SK-N-SH treated with all-trans-retinoic acid at 6 μM for 48 hours (cell line): ENCODE measurements at regions not wholly inside any gene's neighbourhood (a gene's known extent, or its start where the extent isn't known, plus 50 kb on each side); places are given as distances from the start of the nearest gene placed in this dataset.
A peak's percentile ranks its signal among the peaks of the same experiment; 100 is the strongest.

Experiments used
- ATAC-seq: fragments of 200-7000 bp; cut with Tn5 transposase; 3 replicates; pipeline ENCODE4 v1.9.1; 2020; ENCODE audit warnings: mild to moderate bottlenecking, moderate library complexity
- ARNTL ChIP-seq: fragments of 450-650 bp; formaldehyde crosslinking; IDR thresholded peaks from 2 replicates; pipeline ENCODE4 v1.5.0; 2020; ENCODE audit warnings: low read depth, mild to moderate bottlenecking, moderate library complexity, borderline replicate concordance
- BACH2 ChIP-seq: fragments of 250-450 bp; sonication (Bioruptor Pico); IDR thresholded peaks from 2 replicates; pipeline ENCODE4 v1.9.0; 2021; ENCODE audit warnings: mild to moderate bottlenecking, borderline replicate concordance
- CREB5 ChIP-seq: fragments of 250-450 bp; sonication (Bioruptor Pico); IDR thresholded peaks from 2 replicates; pipeline ENCODE4 v1.5.1; 2020; ENCODE audit warnings: low read depth, mild to moderate bottlenecking, moderate library complexity
- CSDC2 ChIP-seq: fragments of 250-450 bp; sonication (Bioruptor Pico); IDR thresholded peaks from 2 replicates; pipeline ENCODE4 v1.5.0; 2020; ENCODE audit warnings: mild to moderate bottlenecking, moderate library complexity
- ESRRG ChIP-seq: fragments of 250-450 bp; sonication (Bioruptor Pico); IDR thresholded peaks from 2 replicates; pipeline ENCODE4 v1.6.1; 2021; ENCODE audit warnings: mild to moderate bottlenecking
- GLIS3 ChIP-seq: fragments of 250-450 bp; sonication (Bioruptor Pico); IDR thresholded peaks from 2 replicates; pipeline ENCODE4 v1.5.0; 2020; ENCODE audit warnings: mild to moderate bottlenecking, moderate library complexity
- ISL1 ChIP-seq: fragments of 250-450 bp; sonication (Bioruptor Pico); IDR thresholded peaks from 2 replicates; pipeline ENCODE4 v2.1.2; 2022; ENCODE audit warnings: mild to moderate bottlenecking, moderate library complexity
- POU6F1 ChIP-seq: fragments of 250-450 bp; sonication (Bioruptor Pico); IDR thresholded peaks from 2 replicates; pipeline ENCODE4 v1.8.0; 2021; ENCODE audit warnings: low read depth, mild to moderate bottlenecking, moderate library complexity, borderline replicate concordance
- RARB ChIP-seq: fragments of 250-450 bp; sonication (Bioruptor Pico); IDR thresholded peaks from 2 replicates; pipeline ENCODE4 v1.8.0; 2021; ENCODE audit warnings: mild to moderate bottlenecking, moderate library complexity
- SNAI2 ChIP-seq: fragments of 250-450 bp; sonication (Bioruptor Pico); IDR thresholded peaks from 2 replicates; pipeline ENCODE4 v1.5.0; 2020; ENCODE audit warnings: mild to moderate bottlenecking, moderate library complexity
- TCF4 ChIP-seq: fragments of 250-450 bp; sonication (Bioruptor Pico); IDR thresholded peaks from 2 replicates; pipeline ENCODE4 v1.8.0; 2021; ENCODE audit warnings: mild to moderate bottlenecking, moderate library complexity, borderline replicate concordance
- ZC3H10 ChIP-seq: fragments of 250-450 bp; sonication (Bioruptor Pico); IDR thresholded peaks from 2 replicates; pipeline ENCODE4 v1.5.1; 2021; ENCODE audit warnings: mild to moderate bottlenecking, moderate library complexity
- ZFP3 ChIP-seq: fragments of 250-450 bp; sonication (Bioruptor Pico); IDR thresholded peaks from 2 replicates; pipeline ENCODE4 v1.5.0; 2020; ENCODE audit warnings: mild to moderate bottlenecking, moderate library complexity
- ZFP30 ChIP-seq: fragments of 450-650 bp; formaldehyde crosslinking; IDR thresholded peaks from 2 replicates; pipeline ENCODE4 v1.5.0; 2022; ENCODE audit warnings: mild to moderate bottlenecking, moderate library complexity
- ZNF565 ChIP-seq: fragments of 450-650 bp; formaldehyde crosslinking; conservative IDR thresholded peaks from 2 replicates; pipeline ENCODE4 v1.5.0; 2020; ENCODE audit warnings: low read depth, mild to moderate bottlenecking, moderate library complexity
- ZNF70 ChIP-seq: fragments of 450-650 bp; formaldehyde crosslinking; IDR thresholded peaks from 2 replicates; pipeline ENCODE4 v1.5.0; 2020; ENCODE audit warnings: mild to moderate bottlenecking, moderate library complexity
- ZNF8 ChIP-seq: fragments of 450-650 bp; formaldehyde crosslinking; IDR thresholded peaks from 2 replicates; pipeline ENCODE4 v1.5.0; 2020; ENCODE audit warnings: mild to moderate bottlenecking, moderate library complexity
- TF ChIP-seq, protein P1 (sequence below): fragments of 250-450 bp; sonication (Bioruptor Pico); IDR thresholded peaks from 2 replicates; pipeline ENCODE4 v1.5.1; 2021; ENCODE audit warnings: mild to moderate bottlenecking, moderate library complexity

DNA sequence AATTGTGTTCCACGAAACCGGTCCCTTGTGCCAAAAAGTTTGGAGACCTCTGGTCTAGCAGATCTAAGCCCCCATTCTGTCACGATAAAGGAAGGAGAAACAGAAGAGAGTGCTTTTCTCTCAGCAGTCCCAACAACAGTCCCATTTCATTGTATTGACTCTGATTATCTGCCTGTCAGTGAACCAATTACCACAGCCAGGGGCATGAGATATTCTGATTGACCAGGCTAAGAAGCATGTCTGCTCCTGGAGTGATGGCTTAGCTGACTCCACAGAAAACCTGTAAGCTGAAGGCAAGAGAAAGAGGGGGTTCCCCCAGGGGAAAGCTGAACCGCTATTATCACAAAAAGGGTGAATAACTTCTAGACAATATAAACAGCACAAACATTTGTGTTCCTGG lies 765.4 kb downstream of the SORCS1 start:
- no peak for TF ChIP-seq GLIS3 (CRISPR knock-in tag)
- no peak for TF ChIP-seq CSDC2 (CRISPR knock-in tag)
- no peak for TF ChIP-seq ESRRG (CRISPR knock-in tag)
- no peak for TF ChIP-seq ZNF8 (CRISPR knock-in tag)
- no peak for TF ChIP-seq ARNTL (CRISPR knock-in tag)

GRCh38 chr10:106396192-106396591 lies 768.3 kb downstream of the SORCS1 start:
- no peak for ATAC-seq
- TF ChIP-seq ZFP3 (CRISPR knock-in tag), result no peak

More for the DNA sequence above, 765.4 kb downstream of the SORCS1 start:
- ATAC-seq, result no peak

DNA sequence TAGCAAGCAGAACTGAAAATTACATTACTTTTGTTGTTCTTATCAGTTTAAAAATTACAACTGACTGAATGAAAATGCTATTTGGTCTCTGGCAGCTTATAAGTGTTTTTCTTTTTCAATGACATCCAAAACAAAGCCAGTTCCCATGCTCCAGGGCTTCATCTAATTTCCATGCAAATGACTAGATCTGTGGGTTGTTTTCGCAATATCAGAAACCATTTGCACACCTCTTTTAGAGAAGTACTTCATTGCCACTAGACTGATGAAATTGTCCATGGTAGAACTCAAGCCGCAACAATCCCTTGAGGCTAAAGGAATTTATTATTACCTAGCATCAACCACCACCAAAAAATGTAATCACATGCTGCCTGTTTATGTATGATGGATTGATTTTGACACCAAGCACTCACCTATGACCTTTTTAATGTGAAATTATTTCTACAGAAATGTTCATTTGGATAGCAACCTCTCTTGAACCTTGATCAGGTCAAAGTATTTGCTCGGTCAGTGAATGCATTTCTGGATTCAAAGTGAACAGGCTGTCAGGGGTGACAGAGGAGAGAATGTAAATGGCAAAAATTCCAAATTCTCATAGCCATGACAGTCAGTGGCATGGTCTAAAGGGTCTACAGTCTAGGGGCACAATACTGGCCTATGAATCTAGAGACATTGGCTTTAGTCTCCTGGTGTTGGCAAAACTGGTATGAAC lies 769.3 kb downstream of the SORCS1 start:
- TF ChIP-seq CSDC2 (CRISPR knock-in tag) (no peak), ZFP30 (CRISPR knock-in tag) (no peak), TCF4 (CRISPR knock-in tag) (no peak), POU6F1 (CRISPR knock-in tag) (no peak), ZFP3 (CRISPR knock-in tag) (no peak), ZNF565 (CRISPR knock-in tag) (no peak), CREB5 (CRISPR knock-in tag) (no peak), RARB (CRISPR knock-in tag) (no peak), ARNTL (CRISPR knock-in tag) (no peak), BACH2 (CRISPR knock-in tag) (no peak), ZC3H10 (CRISPR knock-in tag) (no peak), GLIS3 (CRISPR knock-in tag) (no peak)
- TF ChIP-seq, protein P1, sequence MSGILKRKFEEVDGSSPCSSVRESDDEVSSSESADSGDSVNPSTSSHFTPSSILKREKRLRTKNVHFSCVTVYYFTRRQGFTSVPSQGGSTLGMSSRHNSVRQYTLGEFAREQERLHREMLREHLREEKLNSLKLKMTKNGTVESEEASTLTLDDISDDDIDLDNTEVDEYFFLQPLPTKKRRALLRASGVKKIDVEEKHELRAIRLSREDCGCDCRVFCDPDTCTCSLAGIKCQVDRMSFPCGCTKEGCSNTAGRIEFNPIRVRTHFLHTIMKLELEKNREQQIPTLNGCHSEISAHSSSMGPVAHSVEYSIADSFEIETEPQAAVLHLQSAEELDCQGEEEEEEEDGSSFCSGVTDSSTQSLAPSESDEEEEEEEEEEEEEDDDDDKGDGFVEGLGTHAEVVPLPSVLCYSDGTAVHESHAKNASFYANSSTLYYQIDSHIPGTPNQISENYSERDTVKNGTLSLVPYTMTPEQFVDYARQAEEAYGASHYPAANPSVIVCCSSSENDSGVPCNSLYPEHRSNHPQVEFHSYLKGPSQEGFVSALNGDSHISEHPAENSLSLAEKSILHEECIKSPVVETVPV, result no peak
- no peak for ATAC-seq

GRCh38 chr10:106392778-106393177 lies 771.7 kb downstream of the SORCS1 start:
- TF ChIP-seq ZNF70 (CRISPR knock-in tag), result no peak
- TF ChIP-seq POU6F1 (CRISPR knock-in tag), result no peak
- no peak for TF ChIP-seq ZNF565 (CRISPR knock-in tag)
- TF ChIP-seq ARNTL (CRISPR knock-in tag), result no peak
- TF ChIP-seq ZNF8 (CRISPR knock-in tag), result no peak
- no peak for TF ChIP-seq CSDC2 (CRISPR knock-in tag)
- no peak for TF ChIP-seq ZFP30 (CRISPR knock-in tag)
- TF ChIP-seq, protein P1, result no peak
- no peak for TF ChIP-seq GLIS3 (CRISPR knock-in tag)
- no peak for TF ChIP-seq BACH2 (CRISPR knock-in tag)
- TF ChIP-seq SNAI2 (CRISPR knock-in tag), result no peak
- no peak for ATAC-seq

DNA sequence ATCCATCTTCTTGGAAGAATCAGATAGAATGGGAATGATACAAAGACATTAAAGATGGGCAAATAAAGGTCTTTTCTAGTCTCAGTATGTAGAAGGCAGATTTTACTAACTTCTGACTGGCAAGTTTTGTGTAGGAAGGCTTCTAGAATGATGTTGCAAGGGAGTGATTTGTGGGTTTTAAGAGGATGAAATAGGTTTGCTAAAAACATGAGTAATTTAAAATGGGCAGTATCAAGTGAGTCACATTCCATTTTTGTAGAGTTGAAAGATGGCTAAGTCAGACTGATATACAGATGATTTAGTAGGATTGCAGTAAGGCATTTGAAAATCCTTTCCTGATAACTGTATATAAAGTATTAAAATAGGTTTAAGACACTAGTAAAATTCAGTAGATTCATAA lies 777.4 kb downstream of the SORCS1 start:
- no peak for ATAC-seq

More for the DNA sequence above, 777.4 kb downstream of the SORCS1 start:
- peak; percentile 26; the same call in 1 of the 2 replicates for TF ChIP-seq ISL1
- no peak for TF ChIP-seq RARB (CRISPR knock-in tag)
- TF ChIP-seq, all 23 proteins: peak for 1
